Stimulated activated CD8-positive, alpha-beta memory T cell treated with anti-CD3 and anti-CD28 coated beads, Interleukin-15, amount 100 ng/mL, for 4 hours (primary cell): ENCODE measurements at regions not wholly inside any gene's neighbourhood (a gene's known extent, or its start where the extent isn't known, plus 50 kb on each side); places are given as distances from the start of the nearest gene placed in this dataset.

Experiments
- DNase-seq, 2 donors: peaks; one replicate each; pipeline ENCODE4 v3.0.0-alpha.2; 2020; ENCODE audit warnings: low read depth in 2 of 2

DNA sequence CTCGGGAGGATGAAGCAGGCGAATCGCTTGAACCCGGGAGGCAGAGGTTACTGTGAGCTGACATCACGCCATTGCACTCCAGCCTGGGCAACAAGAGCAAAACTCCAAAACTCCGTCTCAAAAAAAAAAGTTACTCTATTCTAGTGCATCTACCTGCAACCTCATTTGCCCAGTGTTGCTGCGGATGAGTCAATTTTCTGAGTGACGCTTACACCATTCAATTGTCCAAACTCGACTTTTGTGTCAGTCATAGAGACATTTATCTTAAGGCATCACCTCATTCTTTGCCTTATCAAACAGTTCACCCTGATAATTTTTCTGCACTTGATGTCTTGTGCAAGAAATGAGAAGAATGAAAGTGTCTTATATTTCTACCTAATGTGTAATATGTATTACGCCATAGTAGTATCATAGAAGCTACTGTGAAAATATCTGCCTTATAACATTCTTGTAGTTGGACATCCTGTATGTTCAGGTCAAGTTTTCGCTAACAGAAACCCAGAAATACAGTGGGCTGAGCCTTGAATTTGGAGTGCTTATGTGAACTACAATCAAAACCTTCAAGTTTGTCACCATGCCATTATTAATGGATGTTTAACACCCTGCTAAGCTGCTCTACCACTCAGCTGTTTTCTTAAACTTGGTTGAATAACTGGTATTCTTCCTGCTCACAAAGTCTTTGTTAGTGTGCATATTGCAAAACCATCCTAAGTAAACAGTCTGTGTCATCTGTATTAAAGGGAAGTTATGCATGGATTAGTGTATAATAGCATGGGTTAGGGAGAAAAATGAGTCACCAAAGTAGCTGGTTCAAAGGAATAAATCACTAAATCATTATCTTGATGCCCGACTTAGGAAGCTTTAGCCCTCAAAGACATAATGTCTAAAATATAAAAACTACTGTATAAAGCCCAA, 531.0 kb upstream of the NR2F2 start:
- no peak for DNase-seq

DNA sequence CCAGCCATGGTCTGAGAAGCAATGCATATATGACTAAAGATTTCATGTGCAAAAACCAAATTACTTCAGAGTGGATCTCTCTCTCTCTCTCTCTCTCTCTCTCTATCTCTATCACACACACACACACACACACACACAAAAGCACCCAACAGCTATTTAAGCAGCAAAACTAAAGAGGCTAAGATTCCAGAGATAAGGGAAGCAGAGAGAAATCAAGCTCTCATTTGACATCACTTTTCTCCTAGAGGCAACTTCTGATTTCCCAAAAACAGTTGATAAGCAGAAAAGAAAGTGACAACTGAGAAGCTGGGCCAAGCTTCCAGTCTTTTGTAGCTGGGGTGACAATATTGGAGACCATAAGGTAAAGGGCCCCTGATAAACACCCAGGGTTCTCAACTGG, 526.0 kb upstream of the NR2F2 start:
- no peak for DNase-seq

DNA sequence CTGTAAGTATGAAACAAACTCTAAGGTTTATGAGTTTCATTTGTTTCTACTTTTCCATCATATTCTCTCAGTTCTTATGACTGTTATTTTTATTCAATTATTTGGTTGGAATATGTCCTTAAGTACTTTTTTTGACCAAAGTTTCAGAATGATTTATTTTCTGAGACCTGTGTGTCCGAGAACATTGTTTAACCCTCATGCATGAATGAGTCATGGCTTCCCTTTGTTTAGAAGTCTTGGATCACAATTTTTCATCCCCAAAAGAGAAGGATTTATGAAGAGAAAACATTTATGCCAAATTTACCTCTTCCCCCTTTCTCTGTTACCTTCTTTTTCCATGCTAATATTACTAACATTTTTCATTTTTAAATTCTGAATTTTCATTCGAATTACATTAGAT, 518.0 kb upstream of the NR2F2 start:
- DNase-seq, result no peak

DNA sequence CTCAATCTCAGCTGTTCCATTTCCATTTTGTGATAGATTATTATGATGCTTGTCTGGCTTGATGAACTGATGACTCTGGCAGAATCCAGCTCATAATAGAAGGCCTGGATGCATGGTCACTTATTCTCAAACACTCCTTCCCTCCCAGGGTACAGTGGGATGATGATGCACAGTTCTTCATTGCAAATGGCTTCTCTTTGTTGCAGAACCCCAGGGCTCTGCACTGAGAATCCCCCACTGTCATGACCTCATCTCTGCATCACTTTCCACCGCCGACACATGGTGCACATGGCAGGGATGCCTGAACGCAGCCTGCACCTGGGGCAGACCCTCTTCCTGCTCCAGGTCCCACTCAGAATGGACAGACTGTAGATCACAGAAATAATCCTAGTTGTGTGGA, 515.6 kb upstream of the NR2F2 start:
- DNase-seq, result no peak

- no peak for DNase-seq
These were observed 513.9 kb upstream of the NR2F2 start for GRCh38 chr15:95816591-95816990.

DNA sequence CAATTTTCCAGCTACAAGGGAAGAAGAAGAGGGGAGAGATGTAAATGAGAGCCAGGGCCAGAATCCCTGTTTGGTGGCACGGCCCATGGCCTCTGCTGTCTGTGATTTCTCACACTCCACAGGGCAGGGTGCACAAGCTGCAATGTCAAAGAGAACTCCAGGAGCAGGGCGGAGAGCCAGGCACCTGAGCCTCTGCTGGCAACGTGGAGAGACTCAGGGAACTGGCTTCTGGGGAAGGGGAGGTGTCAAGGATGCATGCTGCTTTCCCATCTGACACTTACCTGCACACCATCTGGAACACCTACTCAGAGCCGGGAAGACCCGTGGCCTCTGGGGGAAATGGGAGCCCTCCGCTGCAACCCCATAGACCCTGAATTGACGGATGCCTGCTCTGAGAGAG, 507.5 kb upstream of the NR2F2 start:
- no peak for DNase-seq

DNA sequence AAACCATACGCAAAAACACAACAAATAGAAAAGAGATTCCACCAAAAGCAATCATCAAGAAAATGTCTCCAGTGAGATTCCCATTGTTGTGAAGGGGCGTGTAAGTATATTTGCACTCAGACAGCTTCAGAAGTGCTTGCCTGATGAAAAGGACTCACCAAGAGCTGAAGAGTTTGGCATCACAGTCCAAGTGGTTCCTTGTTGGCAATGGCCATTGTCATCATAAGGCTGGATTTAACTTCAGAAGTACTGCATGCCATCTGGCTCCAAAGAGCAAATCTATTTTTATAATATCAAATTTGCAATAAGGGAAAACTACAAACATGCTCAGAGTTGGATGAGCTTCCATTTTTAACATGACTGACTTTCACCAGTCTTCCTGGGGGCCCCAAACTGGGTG, 505.3 kb upstream of the NR2F2 start:
- DNase-seq, result no peak

DNA sequence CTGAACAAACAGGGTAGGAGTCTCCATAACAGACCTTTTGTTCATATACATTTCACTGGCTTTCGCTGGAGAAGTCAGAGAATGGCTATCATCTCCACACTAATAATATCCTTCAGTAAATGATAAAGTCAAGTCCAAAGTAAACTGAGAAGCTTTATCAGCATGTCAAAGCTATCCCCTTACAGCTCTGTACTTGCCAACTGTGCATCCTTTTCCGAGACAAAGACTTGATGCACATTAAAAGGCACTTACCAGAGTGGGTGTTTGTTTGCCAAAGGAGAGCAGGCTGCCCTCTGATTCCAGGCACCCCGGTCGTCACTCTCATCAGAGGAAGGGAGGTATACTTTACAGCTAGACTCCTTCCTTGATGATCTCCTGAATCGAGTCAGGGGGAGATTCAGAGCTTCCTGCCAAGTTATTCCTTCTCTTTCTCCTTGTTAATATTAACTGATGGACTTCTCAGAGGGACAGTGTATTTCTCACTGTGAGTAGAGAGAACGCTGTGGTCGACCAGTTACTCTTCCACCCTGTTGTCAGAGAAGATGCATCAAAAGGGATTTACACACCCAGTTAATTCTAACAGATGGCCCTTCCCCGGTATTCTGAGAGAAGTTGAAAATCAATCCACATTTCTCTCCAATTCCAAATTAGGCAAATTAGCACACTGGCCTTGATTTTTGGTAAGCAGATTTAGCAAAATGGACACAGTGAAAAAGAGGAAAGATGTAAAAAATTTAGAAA, 504.7 kb upstream of the NR2F2 start:
- no peak for DNase-seq

DNA sequence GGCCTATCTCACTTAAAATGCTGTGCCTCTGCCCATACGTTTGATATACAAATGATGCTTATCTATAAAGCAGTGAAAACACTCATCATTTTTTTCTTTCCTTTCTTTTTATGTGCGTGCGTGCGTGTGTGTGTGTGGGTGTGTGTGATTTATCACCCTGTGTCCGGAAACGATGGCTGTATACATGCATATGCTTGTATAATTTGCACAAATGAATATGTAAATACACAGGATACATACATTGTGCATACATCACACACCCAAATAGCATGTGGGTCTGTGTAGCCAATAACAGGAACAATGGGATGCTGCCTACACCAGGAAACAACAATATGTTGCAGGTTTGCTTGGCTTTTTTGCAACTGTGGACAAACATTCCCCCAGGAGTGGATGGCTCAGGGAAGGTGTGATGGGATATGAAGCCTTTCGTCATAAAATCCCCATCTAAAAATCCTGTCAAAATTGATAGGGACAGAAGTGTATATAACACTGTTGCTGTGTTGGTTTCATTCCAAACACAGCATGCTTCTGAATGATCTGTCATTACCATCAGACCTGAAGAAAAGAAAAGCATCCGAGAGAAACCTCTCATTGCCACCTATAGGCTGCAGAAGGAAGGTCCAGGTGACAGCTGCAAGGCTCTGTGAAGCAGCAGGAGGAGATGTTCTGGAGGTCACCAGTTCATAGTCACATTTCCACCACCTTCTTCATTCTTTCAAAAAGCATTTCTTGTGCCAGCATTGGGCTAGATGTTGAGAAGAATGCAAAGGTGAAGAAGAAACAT, 503.9 kb upstream of the NR2F2 start:
- no peak for DNase-seq

DNA sequence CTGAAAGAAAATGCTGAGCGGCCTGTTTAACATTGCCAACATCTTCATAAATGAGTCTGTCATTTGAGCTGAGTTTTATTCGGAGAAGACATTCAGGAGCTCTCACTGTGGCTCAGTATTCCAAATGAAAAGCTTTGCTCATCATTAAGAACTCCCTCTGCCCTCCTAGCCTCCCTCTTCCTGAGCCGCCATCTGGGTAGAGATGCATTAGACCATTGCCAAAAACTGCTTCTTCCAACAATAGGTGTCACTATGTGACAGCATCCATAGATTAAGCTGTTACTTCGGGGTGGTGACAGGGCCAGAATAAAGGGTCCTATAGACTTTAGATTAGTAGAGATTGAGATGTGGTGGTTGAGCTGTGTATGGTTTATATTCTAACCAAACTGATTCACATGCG, 501.4 kb upstream of the NR2F2 start:
- no peak for DNase-seq

- DNase-seq, result no peak
These were observed 500.2 kb upstream of the NR2F2 start for GRCh38 chr15:95830281-95830680.

- DNase-seq, result no peak
These were observed 497.8 kb upstream of the NR2F2 start for GRCh38 chr15:95832668-95833067.

GRCh38 chr15:95834028-95834804, 496.3 kb upstream of the NR2F2 start:
- DNase-seq, result no peak

GRCh38 chr15:95836536-95836935, 494.0 kb upstream of the NR2F2 start:
- DNase-seq, result no peak

- DNase-seq, result no peak
These were observed 493.0 kb upstream of the NR2F2 start for GRCh38 chr15:95837341-95838004.

- DNase-seq, result no peak
These were observed 491.1 kb upstream of the NR2F2 start for GRCh38 chr15:95839367-95839782.

- no peak for DNase-seq
These were observed 490.5 kb upstream of the NR2F2 start for GRCh38 chr15:95840004-95840403.

DNA sequence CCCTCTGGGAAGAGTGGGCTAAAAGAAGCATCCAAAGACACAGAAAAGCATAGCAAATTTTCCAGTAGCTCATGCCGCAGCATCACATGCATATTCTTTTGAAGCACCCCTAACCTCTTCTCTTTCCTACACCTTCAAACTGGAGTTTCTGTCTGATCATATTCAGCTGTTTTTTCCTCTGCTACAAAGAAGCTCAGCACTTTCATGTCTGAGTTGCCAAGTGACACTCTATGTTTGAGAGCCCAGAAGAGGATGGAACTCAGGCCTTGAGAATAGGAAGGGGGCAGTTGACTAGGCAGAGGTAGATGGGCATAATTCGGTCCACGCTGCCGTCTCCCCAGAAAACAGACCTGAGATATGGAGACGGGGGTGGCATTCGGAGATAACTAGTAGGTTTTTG, 489.6 kb upstream of the NR2F2 start:
- DNase-seq, result no peak

- no peak for DNase-seq
These were observed 487.9 kb upstream of the NR2F2 start for GRCh38 chr15:95842576-95842975.

- no peak for DNase-seq
These were observed 487.1 kb upstream of the NR2F2 start for GRCh38 chr15:95843241-95843910.
